ENCODE measurements at regions not wholly inside any gene's neighbourhood (a gene's known extent, or its start where the extent isn't known, plus 50 kb on each side); places are given as distances from the start of the nearest gene placed in this dataset.
"Not testable (repeated sequence)": the region's sequence is repeated elsewhere in the genome, so short reads cannot be mapped to it uniquely, and the experiment has no call there.

DNA sequence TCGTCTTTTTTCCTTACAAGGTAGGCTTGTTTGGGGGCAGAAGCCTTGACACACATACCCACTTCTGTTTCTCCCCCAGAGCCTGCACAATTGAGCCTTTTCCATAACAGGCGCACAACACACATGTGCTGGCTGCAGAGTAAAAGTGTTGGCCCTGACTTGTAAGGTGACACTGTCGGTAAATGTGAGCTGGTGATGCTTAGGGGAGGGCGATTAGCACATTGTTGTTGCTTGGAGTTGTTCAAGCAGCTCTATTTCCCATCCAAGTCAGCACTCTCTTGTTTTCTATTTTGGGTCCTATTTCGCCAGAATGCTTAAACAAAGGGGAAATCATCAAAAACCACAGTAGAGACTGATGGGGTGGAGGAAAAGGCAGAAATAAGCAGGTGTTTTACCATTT is 51.9 kb upstream of the PTPRJ start:
- DNase-seq (ENCODE audit: low read depth), result peak; percentile 38

DNA sequence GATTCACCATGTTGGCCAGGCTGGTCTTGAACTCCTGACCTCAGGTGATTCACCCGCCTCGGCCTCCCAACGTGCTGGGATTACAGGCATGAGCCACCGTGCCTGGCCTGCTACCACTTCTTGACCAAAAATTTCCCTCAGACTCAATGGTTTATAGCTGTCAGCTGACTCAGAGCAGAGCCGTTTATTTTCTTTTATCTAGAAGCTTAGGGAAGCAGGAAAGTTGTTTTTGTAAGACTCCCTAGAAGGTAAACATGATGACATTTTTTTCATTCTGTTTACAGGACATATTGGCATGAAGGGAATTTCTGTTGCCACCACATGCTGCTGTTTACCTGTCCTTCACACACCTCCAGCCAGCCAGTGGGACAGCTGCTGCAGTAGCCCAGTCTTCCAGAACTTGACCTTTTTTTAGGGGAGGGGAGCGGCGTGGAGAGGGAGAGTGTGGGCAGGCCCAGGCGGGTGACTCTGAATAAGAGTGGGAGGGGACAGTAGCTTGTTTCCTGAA is 56.1 kb upstream of the PTPRJ start:
- peak; percentile 79 for DNase-seq (ENCODE audit: low read depth)

DNA sequence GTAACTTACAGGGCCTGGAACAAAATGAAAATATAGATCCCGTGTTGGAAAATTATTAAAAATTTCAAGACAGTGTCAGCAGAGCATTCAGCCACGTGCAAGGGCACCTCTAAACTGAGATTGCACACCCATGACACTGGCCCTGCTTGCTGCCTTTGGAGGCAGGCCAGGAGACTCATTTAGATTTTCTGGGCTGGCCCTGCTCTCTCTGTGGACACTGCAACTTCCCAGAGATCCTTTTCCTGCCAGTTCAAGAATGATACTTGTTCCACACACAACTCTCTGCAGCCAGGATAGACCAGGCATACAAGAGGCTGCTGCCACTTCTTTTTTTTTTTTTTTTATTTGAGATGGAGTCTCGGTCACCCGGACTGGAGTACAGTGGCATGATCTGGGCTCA is 56.7 kb upstream of the PTPRJ start:
- DNase-seq (ENCODE audit: low read depth), result no peak

DNA sequence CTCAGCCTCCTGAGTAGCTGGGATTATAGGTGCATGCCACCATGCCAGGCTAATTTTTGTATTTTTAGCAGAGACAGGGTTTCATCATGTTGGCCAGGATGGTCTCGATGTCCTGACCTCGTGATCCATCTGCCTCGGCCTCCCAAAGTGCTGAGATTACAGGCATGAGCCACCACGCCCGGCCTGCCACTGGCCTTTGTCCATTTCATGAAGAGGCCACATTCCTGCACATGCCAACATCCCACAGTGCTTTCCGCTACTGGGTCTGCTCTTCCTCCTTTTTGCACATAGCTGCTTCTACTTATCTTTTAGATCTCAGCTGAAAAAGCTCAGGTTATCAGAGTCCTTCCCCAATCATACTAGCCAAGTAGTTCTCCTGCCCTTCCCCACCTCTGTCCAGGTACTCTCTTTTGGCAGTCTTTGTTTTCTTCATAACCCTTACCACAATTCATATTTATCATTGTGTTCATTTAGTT is 59.2 kb upstream of the PTPRJ start:
- DNase-seq (ENCODE audit: low read depth), result not testable (repeated sequence)

DNA sequence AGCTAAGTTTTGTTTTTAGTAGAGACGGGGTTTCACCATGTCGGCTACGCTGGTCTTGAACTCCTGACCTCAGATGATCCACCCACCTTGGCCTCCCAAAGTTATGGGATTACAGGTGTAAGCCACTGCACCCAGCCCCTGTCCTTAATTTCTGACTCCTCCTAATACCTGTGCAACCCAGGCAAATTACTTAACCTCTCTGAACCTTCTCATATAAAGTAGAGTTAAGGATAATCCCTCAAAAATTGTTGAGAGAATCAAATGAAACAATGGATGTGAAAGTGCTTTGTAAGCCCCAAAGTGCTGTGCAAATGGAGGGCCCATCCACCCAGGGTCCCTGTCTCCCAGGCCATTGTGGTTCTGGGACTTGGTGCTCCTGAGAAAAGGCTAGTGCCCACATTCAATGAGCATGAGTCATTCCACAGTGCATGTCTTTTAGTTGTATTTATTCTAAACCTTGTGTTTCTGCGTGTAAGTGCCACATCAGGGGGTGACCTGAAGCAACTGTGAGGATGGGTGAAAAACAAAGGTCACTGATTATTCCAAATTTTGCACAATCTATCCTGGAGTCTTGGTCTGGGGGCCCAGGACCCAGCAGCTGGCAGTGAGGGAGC is 61.4 kb upstream of the PTPRJ start:
- DNase-seq (ENCODE audit: low read depth), result peak; percentile 51

DNA sequence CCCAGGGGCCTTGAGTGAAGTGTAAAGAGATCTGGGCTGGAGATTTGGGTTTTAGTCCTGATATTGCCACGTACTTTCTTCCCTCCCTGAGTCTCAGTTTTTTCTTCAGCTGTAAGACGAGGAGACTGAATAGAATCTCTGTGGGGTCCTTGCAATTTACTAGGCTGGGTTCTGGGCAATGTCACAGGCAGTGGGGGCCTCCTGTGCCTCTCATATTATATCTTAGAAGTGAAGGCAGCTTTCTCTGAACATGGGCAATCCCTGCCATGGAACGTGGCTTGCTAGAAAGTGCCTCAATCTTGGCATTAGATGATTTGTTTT is 62.0 kb upstream of the PTPRJ start:
- no peak for DNase-seq (ENCODE audit: low read depth)

DNA sequence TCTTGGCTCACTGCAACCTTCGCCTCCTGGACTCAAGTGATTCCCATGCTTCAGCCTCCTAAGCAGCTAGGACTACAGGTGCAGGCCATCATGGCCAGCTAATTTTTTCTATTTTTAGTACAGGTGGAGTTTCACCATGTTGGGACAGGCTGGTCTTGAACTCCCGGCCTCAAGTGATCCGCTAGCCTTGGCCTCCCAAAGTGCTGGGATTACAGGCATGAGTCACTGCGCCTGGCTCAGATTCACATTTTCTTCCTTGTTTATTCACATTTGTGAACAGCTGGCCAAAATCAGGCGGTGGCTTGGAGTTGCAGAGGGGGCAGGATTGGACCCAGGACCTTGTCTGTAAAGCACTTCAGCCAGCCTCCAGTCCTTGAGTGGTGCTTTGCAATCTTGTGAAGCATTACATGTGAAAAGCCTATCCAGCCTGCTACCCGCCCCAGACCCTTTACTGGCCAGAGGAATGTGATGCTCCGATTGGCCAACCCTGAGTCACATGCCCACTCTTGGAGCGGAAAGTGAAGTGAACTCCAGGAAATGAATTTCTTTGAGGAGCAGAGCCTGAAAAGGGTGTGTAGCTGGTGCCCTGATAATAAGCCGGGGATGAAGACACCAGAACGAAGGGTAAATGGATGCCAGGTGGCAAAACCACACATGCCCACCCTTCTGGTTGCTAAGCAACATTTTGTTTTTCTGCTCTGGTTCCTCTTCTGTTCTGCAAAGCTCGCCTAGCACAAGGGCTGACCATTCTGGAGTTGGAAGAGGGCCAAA is 62.6 kb upstream of the PTPRJ start:
- DNase-seq (ENCODE audit: low read depth), result peak; percentile 100

DNA sequence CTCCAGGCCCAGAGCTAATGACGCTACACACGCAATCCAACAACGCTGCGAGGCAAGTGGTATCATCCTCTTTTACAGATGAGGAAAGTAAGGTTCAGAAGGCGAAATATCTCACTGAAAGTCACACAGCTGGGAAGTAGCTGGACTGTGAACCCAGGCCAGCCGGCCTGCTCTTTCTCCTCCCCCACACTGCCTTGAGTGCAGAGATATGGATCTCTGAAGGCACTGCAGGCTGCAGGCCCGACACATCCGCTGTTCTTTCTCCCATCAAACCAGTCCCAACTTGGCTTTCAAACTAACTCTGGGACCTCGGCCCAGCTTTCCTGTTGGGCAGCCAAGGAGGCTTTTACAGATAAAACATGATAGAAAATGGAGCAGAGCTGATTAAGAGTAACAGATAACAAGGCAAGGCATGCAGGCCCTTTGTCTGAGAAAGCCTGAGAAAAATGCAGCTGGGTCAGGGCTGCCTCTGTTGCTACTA is 64.0 kb upstream of the PTPRJ start:
- DNase-seq (ENCODE audit: low read depth), result no peak

DNA sequence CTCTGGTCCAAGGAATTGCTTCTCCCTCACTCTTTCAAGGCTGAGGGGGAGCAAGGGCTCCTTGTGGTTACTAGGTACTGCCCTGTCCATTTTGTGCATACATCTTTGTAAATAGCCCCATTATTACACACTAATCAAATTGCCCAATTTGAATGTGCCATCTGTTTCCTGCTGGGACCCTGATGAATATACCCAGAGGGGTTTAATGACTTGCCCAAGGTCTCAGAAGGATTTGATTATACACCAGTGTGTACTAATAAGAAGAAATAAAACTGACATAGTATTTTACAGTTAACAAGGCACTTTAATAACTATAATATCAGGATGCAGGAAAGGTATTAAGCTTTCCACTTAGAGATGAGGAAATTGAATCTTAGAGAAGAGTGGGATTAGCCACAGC is 64.6 kb upstream of the PTPRJ start:
- DNase-seq (ENCODE audit: low read depth), result no peak

DNA sequence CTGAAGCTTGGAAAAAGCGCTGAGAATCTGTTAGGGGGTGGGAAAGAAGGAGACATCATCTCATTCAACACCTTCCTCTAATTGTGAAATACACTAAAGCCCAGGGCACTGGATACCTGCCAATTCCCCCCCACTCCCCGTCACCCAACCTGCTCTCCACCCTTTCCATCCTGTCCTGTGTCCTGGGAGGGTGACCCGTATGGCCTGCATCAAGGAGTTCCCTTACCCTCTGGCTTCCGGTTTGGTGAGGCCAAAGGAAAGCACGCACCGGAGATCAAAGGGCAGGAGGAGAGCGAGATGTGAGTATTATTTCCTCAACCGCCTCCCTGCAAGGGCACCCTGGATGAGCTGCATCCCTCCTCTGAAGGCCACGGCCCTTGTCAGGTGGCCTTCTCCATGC is 65.0 kb upstream of the PTPRJ start:
- DNase-seq (ENCODE audit: low read depth), result no peak

DNA sequence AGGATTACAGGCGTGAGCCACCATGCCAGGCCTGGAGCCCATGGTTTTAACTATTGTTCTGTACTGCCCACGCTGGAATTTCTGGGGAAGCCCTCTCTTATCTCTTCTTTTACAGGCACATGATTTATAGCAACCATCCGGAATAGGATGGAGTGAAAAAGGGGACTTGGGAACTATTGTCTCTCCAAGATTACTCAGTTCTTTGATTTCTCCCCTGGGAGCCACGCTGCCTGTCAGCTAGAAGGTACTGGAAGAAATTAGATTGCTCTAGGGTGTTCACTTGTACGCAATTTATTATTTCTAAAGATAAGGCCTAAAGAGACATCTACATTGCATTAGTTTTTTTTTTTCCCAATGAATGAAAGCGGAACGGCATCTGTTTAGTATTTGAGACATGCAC is 65.6 kb upstream of the PTPRJ start:
- DNase-seq (ENCODE audit: low read depth), result no peak

DNA sequence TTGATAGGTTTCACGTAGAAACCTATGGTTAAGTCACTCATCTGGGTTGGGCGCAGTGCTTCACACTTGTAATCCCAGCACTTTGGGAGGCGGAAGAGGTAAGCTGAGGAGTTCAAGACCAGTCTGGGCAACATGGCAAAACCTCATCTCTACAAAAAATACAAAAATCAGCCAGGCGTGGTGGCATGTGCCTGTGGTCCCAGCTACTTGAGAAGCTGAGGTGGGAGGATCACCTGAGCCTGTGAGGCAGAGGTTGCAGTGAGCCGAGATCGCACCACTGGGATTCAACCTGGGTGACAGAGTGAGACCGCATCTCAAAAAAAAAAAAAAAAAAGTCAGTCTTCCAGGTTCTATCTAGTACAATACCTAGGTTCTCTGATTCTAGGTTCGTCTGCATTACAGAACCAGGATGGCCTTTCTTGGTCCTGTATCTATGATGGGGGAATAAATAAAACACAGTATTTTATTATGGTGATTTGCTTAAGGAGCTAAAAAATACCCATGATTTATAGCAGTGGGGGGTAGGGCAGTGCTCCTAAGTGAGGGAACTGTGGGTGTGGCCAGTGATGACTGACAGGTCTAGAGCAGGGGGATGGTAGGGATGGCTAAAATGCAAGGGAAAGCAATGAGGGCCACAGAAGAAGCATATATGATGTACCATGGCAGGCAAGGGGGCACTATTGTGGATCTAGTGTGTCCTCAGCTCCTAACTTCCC is 65.5 kb upstream of the NUP160 start:
- DNase-seq (ENCODE audit: low read depth), result no peak

DNA sequence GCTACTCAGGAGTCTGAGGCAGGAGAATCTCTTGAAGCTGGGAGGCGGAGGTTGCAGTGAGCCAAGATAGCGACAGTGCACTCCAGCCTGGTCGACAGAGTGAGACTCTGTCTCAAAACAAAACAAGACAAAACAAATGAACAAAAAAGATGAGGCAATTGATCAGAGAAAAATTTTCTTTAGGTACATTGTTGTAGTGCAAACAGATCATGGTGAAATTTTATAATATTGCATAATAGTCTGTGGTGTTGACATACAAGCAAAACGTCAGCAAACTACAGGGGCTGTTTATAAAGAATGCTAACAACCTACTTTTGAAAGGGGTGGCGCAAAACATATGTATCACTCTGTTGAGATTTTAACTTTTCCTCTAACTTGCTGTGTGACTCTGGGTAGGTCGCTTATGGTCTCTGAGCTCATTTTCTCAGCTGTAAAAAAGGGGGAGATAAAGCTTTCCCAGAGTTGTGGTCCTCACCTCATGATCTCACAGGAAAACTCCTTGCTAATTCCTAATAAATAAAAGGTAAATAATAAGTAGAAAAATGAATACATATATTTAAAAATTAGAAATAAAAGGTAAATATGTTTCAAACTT is 64.8 kb upstream of the NUP160 start:
- DNase-seq (ENCODE audit: low read depth), result peak; percentile 57

DNA sequence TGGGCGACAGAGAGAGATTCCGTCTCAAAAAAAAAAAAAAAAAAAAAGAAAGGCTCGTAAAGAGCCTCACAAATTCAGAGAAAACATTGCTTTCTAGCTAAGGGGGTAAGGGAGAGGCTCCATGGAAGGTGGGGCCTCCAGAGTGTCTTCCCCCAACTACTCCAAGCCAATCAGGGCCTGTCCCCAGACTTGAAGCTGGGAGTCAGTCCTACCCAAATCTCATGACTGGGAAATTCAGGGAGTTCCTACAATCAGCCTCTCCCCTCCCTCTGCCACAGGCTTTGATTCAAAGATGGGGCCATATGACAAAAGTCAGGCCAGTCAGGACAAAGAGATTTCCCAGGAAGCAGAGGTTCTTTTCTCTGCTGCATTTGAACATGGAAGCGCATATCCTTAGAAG is 63.0 kb upstream of the NUP160 start:
- DNase-seq (ENCODE audit: low read depth), result no peak

DNA sequence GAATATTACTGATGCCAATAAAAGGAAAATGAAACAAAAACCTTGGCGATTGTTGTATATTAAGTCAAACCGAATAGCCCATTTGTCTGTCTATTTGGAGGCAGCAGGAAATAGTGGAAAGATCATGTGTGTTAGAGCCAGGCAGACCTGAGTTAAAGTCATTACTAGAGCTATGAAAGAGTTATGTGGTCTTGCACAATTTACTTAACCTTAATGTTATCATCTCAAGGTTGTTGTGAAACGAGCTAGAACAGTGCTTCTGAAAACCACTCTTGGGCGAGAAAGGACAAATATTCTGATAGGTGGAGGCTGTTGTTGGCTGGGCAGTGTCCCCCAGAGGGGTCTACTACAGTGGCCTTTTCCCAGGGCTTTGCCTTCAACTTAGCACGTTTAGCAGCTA is 60.0 kb upstream of the NUP160 start:
- peak; percentile 87 for DNase-seq (ENCODE audit: low read depth)

DNA sequence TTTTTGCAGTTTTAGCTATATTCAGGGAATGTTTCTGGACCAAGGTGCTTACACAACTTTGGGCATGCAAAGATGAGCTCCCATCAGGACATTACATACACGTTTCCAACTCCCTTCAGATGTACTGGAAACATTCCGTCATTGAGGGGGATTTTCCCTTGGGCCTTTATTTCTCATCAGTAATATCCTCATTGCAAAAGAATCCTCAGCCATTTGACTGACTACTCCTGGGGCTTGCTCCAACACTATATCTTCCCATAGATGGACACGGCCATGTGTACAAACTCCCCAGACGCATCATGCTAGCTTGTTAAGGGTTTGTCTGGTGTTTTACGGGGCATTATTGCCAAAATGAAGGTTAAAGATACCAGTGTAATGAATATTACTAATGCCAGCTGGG is 59.3 kb upstream of the NUP160 start:
- DNase-seq (ENCODE audit: low read depth), result peak; percentile 86

DNA sequence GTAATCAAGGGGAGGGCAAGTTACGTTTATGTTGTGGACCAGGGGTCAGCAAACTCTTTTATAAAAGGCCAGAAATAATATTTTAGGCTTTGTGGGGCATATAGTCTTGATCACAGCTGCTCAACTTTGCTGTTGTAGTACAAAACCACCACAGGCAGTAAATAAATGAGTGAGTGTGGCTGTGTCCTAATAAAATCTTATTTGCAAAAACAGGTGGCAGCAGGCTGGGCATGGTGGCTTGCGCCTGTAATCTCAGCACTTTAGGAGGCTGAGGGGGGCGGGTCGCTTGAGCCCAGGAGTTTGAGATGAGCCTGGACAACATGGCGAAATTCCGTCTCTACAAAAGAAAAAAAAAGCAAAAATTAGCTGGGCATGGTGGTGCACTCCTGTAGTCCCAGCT is 57.9 kb upstream of the NUP160 start:
- no peak for DNase-seq (ENCODE audit: low read depth)

DNA sequence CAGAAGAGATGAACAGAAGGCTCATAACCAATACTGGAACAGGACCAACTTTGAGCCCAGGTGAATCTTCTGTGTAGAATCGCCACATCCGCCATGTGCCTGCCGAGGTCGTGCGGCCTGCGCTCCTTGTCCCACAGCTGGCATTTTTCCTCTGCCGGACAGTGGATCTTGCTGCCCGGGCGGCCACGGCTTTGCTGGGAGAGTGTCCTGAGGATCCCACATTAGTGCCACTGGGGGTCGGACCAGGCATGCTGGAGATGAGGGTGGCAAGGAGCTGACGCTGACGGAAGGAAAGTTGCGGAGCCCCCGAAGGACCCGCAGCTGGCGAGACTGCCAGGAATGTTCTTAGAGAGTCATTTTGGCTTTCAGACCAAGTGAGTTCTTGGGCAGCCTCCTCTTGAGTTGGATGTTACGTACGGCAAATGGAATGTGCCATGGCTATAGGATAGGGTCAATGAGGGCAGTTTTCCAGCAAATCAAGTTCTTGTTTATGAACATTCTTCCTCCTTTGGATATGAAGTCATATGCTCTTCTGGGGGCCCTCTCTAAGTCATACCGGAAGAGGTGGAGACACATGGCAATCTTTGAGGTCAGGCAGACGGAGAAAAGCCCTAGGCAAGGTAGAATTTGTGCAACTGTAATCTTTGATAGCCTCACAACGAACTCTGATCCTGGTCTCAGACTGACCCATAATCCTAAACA is 57.4 kb upstream of the NUP160 start:
- DNase-seq (ENCODE audit: low read depth), result peak; percentile 98

DNA sequence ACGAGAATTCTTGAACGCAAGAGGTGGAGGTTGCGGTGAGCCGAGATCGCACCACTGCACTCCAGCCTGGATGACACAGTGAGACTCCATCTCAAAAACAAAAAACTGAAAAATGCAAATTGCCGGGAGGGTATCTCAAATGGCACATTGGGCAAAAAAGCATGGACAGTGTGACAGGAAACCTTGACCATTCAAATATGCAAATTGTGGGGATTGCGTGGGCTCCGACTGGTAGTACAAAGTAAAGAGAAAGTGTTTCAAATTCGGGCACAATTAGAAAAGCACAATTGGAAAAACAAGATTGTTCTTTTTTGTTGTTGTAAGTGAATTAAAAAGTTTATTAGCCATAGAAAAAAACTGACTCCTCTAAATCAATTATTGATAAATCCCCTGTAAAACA is 56.7 kb upstream of the NUP160 start:
- no peak for DNase-seq (ENCODE audit: low read depth)

DNA sequence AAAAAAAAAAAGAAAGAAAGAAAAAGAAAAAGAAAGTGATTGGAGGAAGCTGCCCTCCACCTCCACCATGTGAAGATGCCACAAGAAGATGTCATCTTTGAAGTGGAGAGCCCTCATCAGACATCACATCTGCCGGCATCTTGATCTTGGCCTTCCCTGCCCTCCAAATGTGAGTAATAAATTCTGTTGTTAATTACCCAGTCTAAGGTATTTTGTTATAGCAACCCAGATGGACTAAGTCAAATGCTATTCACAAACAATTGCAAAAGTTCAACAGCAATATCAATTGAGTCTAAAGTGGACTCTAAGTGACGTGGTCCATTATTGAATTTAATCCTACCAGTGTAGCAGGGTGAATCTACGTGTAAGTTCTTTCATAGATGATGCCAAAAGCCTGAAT is 55.9 kb upstream of the NUP160 start:
- peak; percentile 45 for DNase-seq (ENCODE audit: low read depth)

DNA sequence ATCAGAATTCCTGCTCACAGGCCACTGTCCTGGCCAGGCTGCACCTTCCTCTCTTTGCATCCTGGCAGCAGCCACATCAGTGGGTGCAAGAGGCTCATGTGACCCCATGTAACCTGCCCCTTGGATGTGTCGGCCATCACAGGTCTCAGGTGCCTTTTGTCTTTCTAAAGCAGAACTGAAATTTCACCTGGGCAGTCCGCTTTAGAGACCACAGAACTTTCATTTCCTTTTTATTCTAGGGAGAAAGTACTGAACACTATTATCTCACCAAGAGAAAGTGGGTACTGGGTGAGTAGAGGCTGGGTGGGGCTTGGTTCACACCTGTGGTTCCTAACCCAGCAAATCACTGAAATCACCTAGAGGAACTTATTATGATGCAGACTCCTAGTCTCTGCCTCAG is 51.7 kb upstream of the NUP160 start:
- no peak for DNase-seq (ENCODE audit: low read depth)
